ENCODE measurements at regions not wholly inside any gene's neighbourhood (a gene's known extent, or its start where the extent isn't known, plus 50 kb on each side); places are given as distances from the start of the nearest gene placed in this dataset.
A peak's percentile ranks its signal among the peaks of the same experiment; 100 is the strongest.

GRCh38 chr20:57089699-57090144 lies 176.7 kb downstream of the BMP7 start:
- intact Hi-C loops (cut with micrococcal nuclease; ENCODE audit: unreplicated experiment): loop anchor here (1.0 to 5.0 kb wide), 2 partner anchors 257 to 408 kb away; no protein-coding TSS in a partner anchor
- no peak for TF ChIP-seq NFYA (IDR thresholded peaks at IDR 0.05; ENCODE audit: borderline replicate concordance, low read depth, low read length)
- TF ChIP-seq CEBPZ (IDR thresholded peaks at IDR 0.05; ENCODE audit: low read depth, low read length): no peak
- TF ChIP-seq RAD21 (IDR thresholded peaks at IDR 0.05; ENCODE audit: insufficient read depth, low read depth, low read length): peak; percentile 78
- TF ChIP-seq SMC3 (IDR thresholded peaks at IDR 0.05; ENCODE audit: borderline replicate concordance, low read length): peak; percentile 84
- peak; percentile 55; the same call in 1 of the 2 replicates for TF ChIP-seq YY1 (IDR thresholded peaks at IDR 0.05; ENCODE audit: low read depth, low read length)
- peak; percentile 77 to 95 (median 82) for TF ChIP-seq CTCF (IDR thresholded peaks at IDR 0.05 in 2 of 3, conservative IDR thresholded peaks at IDR 0.05 in 1 of 3; ENCODE audit: control insufficient read depth in 2 of 3, extremely low read depth in 1 of 3, insufficient read depth in 1 of 3, low read depth in 3 of 3, low read length in 3 of 3)
- CTCF ChIA-PET: interaction anchor here (0.7 to 1.5 kb wide), 10 partner anchors 67 to 510 kb away, joined by 3 to 17 read pairs (median 4); no protein-coding TSS in a partner anchor

More at GRCh38 chr20:57089699-57090144, 176.7 kb downstream of the BMP7 start:
- no peaks in the 10 kb centered on the region for H4K20me1 ChIP-seq (ENCODE audit: control insufficient read depth, insufficient read depth)
- no peak overlapping the region for H3K4me2 ChIP-seq (ENCODE audit: control insufficient read depth, insufficient read depth)
- no peaks in the 10 kb centered on the region for H3K9me3 ChIP-seq (replicated peaks; ENCODE audit: control insufficient read depth, insufficient read depth, low read length)
- no peak overlapping the region for H2AFZ ChIP-seq (ENCODE audit: control insufficient read depth, low read depth, low read length)
- H3K27me3 ChIP-seq (replicated peaks in 1 of 2; ENCODE audit: control insufficient read depth in 2 of 2, insufficient read depth in 2 of 2, low read length in 1 of 2): no peaks in the 10 kb centered on the region
- H3K27ac ChIP-seq (ENCODE audit: control insufficient read depth, insufficient read depth): no peak overlapping the region
- DNase-seq (ENCODE audit: low read depth, low spot score): no peak
- SMC1A ChIA-PET (ENCODE audit: uncharacterized antibody, unreplicated experiment): interaction anchor here (0.9 to 2.2 kb wide), 5 partner anchors 240 to 256 kb away, joined by 3 to 7 read pairs (median 4); partner anchors contain the start of gene SPO11
- no peak overlapping the region for H3K4me3 ChIP-seq
- FAIRE-seq: no peak
- no peaks in the 10 kb centered on the region for H3K36me3 ChIP-seq (ENCODE audit: control insufficient read depth in 2 of 2, insufficient read depth in 2 of 2, low read length in 1 of 2)
- in situ Hi-C loops (cut with MboI): loop anchor here (5.0 to 10.0 kb wide), 3 partner anchors 253 to 503 kb away; no protein-coding TSS in a partner anchor
- ATAC-seq: peak; percentile 97
- H3K9ac ChIP-seq (ENCODE audit: control insufficient read depth, insufficient read depth, low read length): no peak overlapping the region
- WGBS (ENCODE audit: insufficient coverage, insufficient replicate concordance, low lambda C conversion rate, missing lambda C conversion rate): 13% methylated on average over 12 of the region's 12 CpGs
- no peaks in the 10 kb centered on the region for H3K79me2 ChIP-seq (ENCODE audit: control insufficient read depth, insufficient read depth, low read length)
- RAD21 ChIA-PET (ENCODE audit: unreplicated experiment): interaction anchor here (0.8 to 1.2 kb wide), 2 partner anchors 241 to 257 kb away, joined by 3 to 8 read pairs; no protein-coding TSS in a partner anchor
- no TSS peak for BruUV-seq (replicated peaks)
- no peaks in the 10 kb centered on the region for H3K4me1 ChIP-seq (ENCODE audit: control insufficient read depth, insufficient read depth, low read length)
- POLR2A ChIA-PET: no interaction called here
